ENCODE measurements at regions not wholly inside any gene's neighbourhood (a gene's known extent, or its start where the extent isn't known, plus 50 kb on each side); places are given as distances from the start of the nearest gene placed in this dataset.

GRCh38 chr13:108115738-108116137 lies 99.6 kb downstream of the LIG4 start:
- FAIRE-seq, result no peak
- DNase-seq (ENCODE audit: low read depth), result peak; percentile 31
- Histone ChIP-seq H3K36me3 (ENCODE audit: control insufficient read depth, insufficient read depth, low read length) (no peaks in the 10 kb centered on the region), H3K4me3 (ENCODE audit: low read depth, low read length) (no peak overlapping the region), H3K27me3 (ENCODE audit: control insufficient read depth, insufficient read depth, low read length) (no peaks in the 10 kb centered on the region)
- TF ChIP-seq CTCF (IDR thresholded peaks at IDR 0.05; ENCODE audit: insufficient read depth, low read length, severe bottlenecking), result no peak

- Histone ChIP-seq H3K4me3 (ENCODE audit: low read depth, low read length) (no peak overlapping the region), H3K27me3 (ENCODE audit: control insufficient read depth, insufficient read depth, low read length) (no peaks in the 10 kb centered on the region), H3K36me3 (ENCODE audit: control insufficient read depth, insufficient read depth, low read length) (no peaks in the 10 kb centered on the region)
- no peak for TF ChIP-seq CTCF (IDR thresholded peaks at IDR 0.05; ENCODE audit: insufficient read depth, low read length, severe bottlenecking)
- DNase-seq (ENCODE audit: low read depth) (peak; percentile 92), FAIRE-seq (no peak)
Observed at GRCh38 chr13:108113407-108113806, 101.9 kb downstream of the LIG4 start.

- Histone ChIP-seq H3K4me3 (ENCODE audit: low read depth, low read length) (no peak overlapping the region), H3K27me3 (ENCODE audit: control insufficient read depth, insufficient read depth, low read length) (no peaks in the 10 kb centered on the region), H3K36me3 (ENCODE audit: control insufficient read depth, insufficient read depth, low read length) (no peaks in the 10 kb centered on the region)
- no peak for DNase-seq (ENCODE audit: low read depth)
- TF ChIP-seq CTCF (IDR thresholded peaks at IDR 0.05; ENCODE audit: insufficient read depth, low read length, severe bottlenecking), result no peak
- FAIRE-seq, result no peak
Observed at GRCh38 chr13:108104736-108105135, 110.6 kb downstream of the LIG4 start.

GRCh38 chr13:108102771-108103170 lies 112.6 kb downstream of the LIG4 start:
- H3K36me3 ChIP-seq (ENCODE audit: control insufficient read depth, insufficient read depth, low read length), result no peaks in the 10 kb centered on the region
- no peak overlapping the region for H3K4me3 ChIP-seq (ENCODE audit: low read depth, low read length)
- TF ChIP-seq CTCF (IDR thresholded peaks at IDR 0.05; ENCODE audit: insufficient read depth, low read length, severe bottlenecking), result no peak
- DNase-seq (ENCODE audit: low read depth) (peak; percentile 28), FAIRE-seq (no peak)
- no peaks in the 10 kb centered on the region for H3K27me3 ChIP-seq (ENCODE audit: control insufficient read depth, insufficient read depth, low read length)

- no peak for DNase-seq (ENCODE audit: low read depth)
- H3K27me3 ChIP-seq (ENCODE audit: control insufficient read depth, insufficient read depth, low read length), result no peaks in the 10 kb centered on the region
- TF ChIP-seq CTCF (IDR thresholded peaks at IDR 0.05; ENCODE audit: insufficient read depth, low read length, severe bottlenecking), result no peak
- FAIRE-seq, result no peak
- no peaks in the 10 kb centered on the region for H3K36me3 ChIP-seq (ENCODE audit: control insufficient read depth, insufficient read depth, low read length)
- no peak overlapping the region for H3K4me3 ChIP-seq (ENCODE audit: low read depth, low read length)
Observed at GRCh38 chr13:108096301-108096915, 118.9 kb downstream of the LIG4 start.

GRCh38 chr13:108095036-108095435 lies 120.3 kb downstream of the LIG4 start:
- Histone ChIP-seq H3K36me3 (ENCODE audit: control insufficient read depth, insufficient read depth, low read length) (no peaks in the 10 kb centered on the region), H3K27me3 (ENCODE audit: control insufficient read depth, insufficient read depth, low read length) (no peaks in the 10 kb centered on the region), H3K4me3 (ENCODE audit: low read depth, low read length) (no peak overlapping the region)
- FAIRE-seq, result no peak
- no peak for DNase-seq (ENCODE audit: low read depth)
- no peak for TF ChIP-seq CTCF (IDR thresholded peaks at IDR 0.05; ENCODE audit: insufficient read depth, low read length, severe bottlenecking)

Measured in bronchial epithelial cell (primary cell).